Thoracic aorta (tissue), 2 donors: ENCODE measurements at regions not wholly inside any gene's neighbourhood (a gene's known extent, or its start where the extent isn't known, plus 50 kb on each side); places are given as distances from the start of the nearest gene placed in this dataset.

Experiments used
- ATAC-seq: fragments of 150-250 bp; one replicate; pipeline ENCODE4 v1.8.0; 2017; ENCODE audit warnings: low read depth; ENCODE audit not compliant: insufficient number of reproducible peaks, low FRiP score
- DNase-seq: peaks from one replicate; pipeline ENCODE4 v3.0.0-alpha.2; 2020; ENCODE audit warnings: low spot score
- H3K27ac ChIP-seq, 2 donors: fragments of 200-600 bp; sonication (generic); 1 replicate in 1 of 2; 2 replicates in 1 of 2; pipeline ENCODE4 v1.5.1; 2016; ENCODE audit warnings: mild to moderate bottlenecking in 2 of 2, moderate library complexity in 2 of 2
- H3K27me3 ChIP-seq: fragments of 200-600 bp; sonication (generic); replicated peaks from 2 replicates; pipeline ENCODE4 v1.6.0; 2016; ENCODE audit warnings: mild to moderate bottlenecking; ENCODE audit not compliant: insufficient read depth
- H3K36me3 ChIP-seq: fragments of 200-600 bp; sonication (generic); one replicate; pipeline ENCODE4 v1.5.1; 2016
- H3K4me1 ChIP-seq, 2 donors: fragments of 200-600 bp; sonication (generic); 1 replicate in 1 of 2; 2 replicates in 1 of 2; pipeline versions ENCODE4 v1.5.1 to v1.6.0; 2016; ENCODE audit warnings: low read depth in 2 of 2, mild to moderate bottlenecking in 1 of 2; ENCODE audit not compliant: control insufficient read depth in 1 of 2
- H3K4me3 ChIP-seq: fragments of 200-600 bp; sonication (generic); 2 replicates; pipeline ENCODE4 v1.5.1; 2016; ENCODE audit warnings: mild to moderate bottlenecking
- H3K9me3 ChIP-seq: fragments of 200-600 bp; sonication (generic); 2 replicates; pipeline ENCODE4 v1.5.1; 2016
- CTCF ChIP-seq: fragments of 200-600 bp; sonication (generic); IDR thresholded peaks from one replicate; pipeline ENCODE4 v1.5.1; 2019; ENCODE audit warnings: antibody characterized with exemption

GRCh38 chr9:78857373-78858225 lies 560.7 kb downstream of the PSAT1 start:
- Histone ChIP-seq H3K27me3 (no peaks in the 10 kb centered on the region), H3K9me3 (no peaks in the 10 kb centered on the region), H3K4me3 (no peak overlapping the region), H3K27ac (no peak overlapping the region), H3K4me1 (no peaks in the 10 kb centered on the region), H3K36me3 (no peaks in the 10 kb centered on the region)
- DNase-seq = no peak
- no peak for ATAC-seq
- TF ChIP-seq CTCF = no peak

GRCh38 chr9:78858266-78858665 lies 561.3 kb downstream of the PSAT1 start:
- Histone ChIP-seq H3K27me3 (no peaks in the 10 kb centered on the region), H3K4me1 (no peaks in the 10 kb centered on the region), H3K9me3 (no peaks in the 10 kb centered on the region), H3K36me3 (no peaks in the 10 kb centered on the region), H3K27ac (no peak overlapping the region), H3K4me3 (no peak overlapping the region)
- no peak for TF ChIP-seq CTCF
- DNase-seq = no peak
- no peak for ATAC-seq

- H3K27ac ChIP-seq = no peak overlapping the region
- H3K36me3 ChIP-seq = no peaks in the 10 kb centered on the region
- H3K4me3 ChIP-seq = no peak overlapping the region
- H3K9me3 ChIP-seq = no peaks in the 10 kb centered on the region
- ATAC-seq = no peak
- H3K4me1 ChIP-seq = no peaks in the 10 kb centered on the region
- TF ChIP-seq CTCF = no peak
- no peaks in the 10 kb centered on the region for H3K27me3 ChIP-seq
- no peak for DNase-seq
Observed at GRCh38 chr9:78860801-78861475, 564.0 kb downstream of the PSAT1 start.

GRCh38 chr9:78863531-78863930 lies 566.6 kb downstream of the PSAT1 start:
- Histone ChIP-seq H3K27ac (no peak overlapping the region), H3K4me1 (no peaks in the 10 kb centered on the region), H3K9me3 (no peaks in the 10 kb centered on the region), H3K36me3 (no peaks in the 10 kb centered on the region), H3K4me3 (no peak overlapping the region), H3K27me3 (no peaks in the 10 kb centered on the region)
- no peak for TF ChIP-seq CTCF
- ATAC-seq = no peak
- no peak for DNase-seq

- no peaks in the 10 kb centered on the region for H3K27me3 ChIP-seq
- no peak for ATAC-seq
- no peaks in the 10 kb centered on the region for H3K9me3 ChIP-seq
- DNase-seq = no peak
- H3K36me3 ChIP-seq = no peaks in the 10 kb centered on the region
- H3K4me1 ChIP-seq = no peaks in the 10 kb centered on the region
- no peak for TF ChIP-seq CTCF
- no peak overlapping the region for H3K4me3 ChIP-seq
- no peak overlapping the region for H3K27ac ChIP-seq
Observed at GRCh38 chr9:78865737-78866136, 568.8 kb downstream of the PSAT1 start.
